Embryonic facial prominence (tissue), 1 donor: ENCODE measurements at regions not wholly inside any gene's neighbourhood (a gene's known extent, or its start where the extent isn't known, plus 50 kb on each side); places are given as distances from the start of the nearest gene placed in this dataset.

Experiments used
- DNase-seq: peaks from one replicate; pipeline ENCODE4 v3.0.0-alpha.2; 2016; ENCODE audit errors: extremely low spot score

DNA sequence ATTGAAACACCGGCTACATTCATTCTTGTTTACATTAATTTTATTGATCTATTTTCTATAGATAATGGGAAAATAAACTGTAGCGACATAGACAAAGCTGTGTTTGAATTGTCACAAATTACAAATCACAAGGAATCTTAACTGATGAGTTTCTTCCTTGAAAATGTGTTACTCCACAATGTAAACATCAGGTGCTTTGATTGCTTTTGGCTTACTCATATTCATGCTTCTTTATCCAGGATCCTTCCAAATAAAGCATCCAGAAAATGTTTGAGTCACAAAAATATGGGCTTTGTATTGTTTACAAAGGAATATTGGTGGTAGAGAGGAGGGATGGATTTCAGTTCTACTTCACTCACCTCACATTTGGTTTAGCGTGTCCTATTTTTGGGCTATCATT is 64.0 kb downstream of the BMP2 start:
- no peak for DNase-seq

GRCh38 chr20:6832811-6833210 is 65.3 kb downstream of the BMP2 start:
- DNase-seq: no peak

GRCh38 chr20:6835609-6836008 is 68.1 kb downstream of the BMP2 start:
- DNase-seq: no peak

- no peak for DNase-seq
These were observed 69.4 kb downstream of the BMP2 start for GRCh38 chr20:6836821-6837374.

GRCh38 chr20:6837730-6838129 is 70.2 kb downstream of the BMP2 start:
- no peak for DNase-seq

GRCh38 chr20:6838181-6838826 is 70.8 kb downstream of the BMP2 start:
- no peak for DNase-seq

- no peak for DNase-seq
These were observed 73.6 kb downstream of the BMP2 start for GRCh38 chr20:6841128-6841527.

DNA sequence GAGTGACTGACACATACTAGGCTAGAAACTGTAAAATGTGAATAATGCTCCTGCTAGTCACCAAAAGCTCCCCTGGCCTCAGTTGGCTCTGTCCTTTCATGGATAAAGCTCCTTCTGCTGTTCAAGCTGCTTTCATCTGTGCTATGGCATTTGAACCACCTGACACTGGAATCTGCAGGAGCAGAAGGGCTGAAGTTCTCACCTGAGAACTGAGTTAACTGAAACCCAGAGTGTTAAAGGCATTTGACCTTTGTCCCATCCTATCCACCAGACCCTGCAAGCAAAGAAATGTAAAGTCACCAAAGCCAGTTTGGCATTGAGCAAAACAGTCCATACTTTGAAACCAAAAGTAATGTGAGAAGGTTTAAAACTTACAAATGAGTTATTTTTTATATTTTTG is 77.7 kb downstream of the BMP2 start:
- no peak for DNase-seq

DNA sequence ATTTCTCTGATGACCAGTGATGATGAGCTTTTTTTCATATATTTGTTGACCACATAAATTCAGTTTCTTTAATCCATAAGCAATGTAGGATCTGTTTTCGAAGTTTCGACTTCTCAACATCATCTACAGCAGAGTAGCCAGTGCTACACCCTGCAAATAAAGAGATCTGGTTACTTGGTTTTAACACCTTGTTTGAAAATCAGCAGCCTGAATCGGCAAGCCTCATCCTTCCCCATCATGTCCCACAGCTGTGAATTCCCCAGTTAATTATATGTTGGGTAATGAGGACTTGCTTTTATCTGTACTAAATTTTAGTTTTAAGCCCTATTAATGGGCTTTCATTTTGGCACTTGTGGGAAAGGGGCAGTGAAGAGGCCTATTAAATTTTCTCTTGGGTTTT is 80.6 kb downstream of the BMP2 start:
- no peak for DNase-seq

GRCh38 chr20:6848992-6849391 is 81.5 kb downstream of the BMP2 start:
- no peak for DNase-seq

DNA sequence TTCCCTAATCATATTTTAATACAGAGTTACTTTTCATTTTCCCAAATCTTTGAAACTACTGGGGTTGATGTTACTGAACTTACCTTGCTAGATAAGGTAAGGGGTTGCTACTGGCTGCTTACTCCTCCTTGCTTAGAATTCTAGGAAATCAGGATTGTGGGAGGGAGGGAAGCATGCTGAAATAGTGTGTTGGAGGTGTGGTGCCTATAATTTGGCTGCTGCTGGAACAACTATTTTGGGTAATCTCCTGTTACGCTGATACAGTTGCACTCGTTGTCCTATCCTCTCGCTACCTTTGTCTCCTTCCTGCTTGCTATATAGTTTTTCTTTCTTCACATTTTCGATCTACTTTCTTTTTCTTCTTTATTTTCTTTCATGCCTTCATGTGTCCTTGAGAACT is 83.7 kb downstream of the BMP2 start:
- DNase-seq: no peak

DNA sequence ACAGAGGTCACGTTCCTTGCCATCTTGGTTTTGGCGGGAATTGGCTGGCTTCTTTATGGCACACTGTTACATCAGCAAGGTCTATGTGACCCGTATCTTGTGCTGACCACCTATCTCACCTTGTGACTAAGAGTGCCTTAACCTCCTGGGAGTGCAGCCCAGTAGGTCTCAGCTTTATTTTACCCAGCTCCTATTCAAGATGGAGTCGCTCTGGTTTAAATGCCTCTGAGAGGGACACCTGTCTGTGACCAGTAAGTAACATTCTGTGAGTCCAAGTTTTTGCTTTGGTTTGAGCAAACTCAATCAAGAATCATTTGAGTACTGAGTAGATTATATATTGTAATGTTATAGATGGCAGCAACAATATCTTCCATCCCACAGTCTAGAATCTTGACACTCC is 85.0 kb downstream of the BMP2 start:
- no peak for DNase-seq

GRCh38 chr20:6855104-6855503 is 87.6 kb downstream of the BMP2 start:
- DNase-seq: no peak

GRCh38 chr20:6855796-6856195 is 88.3 kb downstream of the BMP2 start:
- no peak for DNase-seq

GRCh38 chr20:6857927-6858326 is 90.4 kb downstream of the BMP2 start:
- no peak for DNase-seq

- DNase-seq: no peak
These were observed 95.9 kb downstream of the BMP2 start for GRCh38 chr20:6863355-6863754.

GRCh38 chr20:6863798-6864201 is 96.3 kb downstream of the BMP2 start:
- no peak for DNase-seq

- DNase-seq: no peak
These were observed 97.3 kb downstream of the BMP2 start for GRCh38 chr20:6864740-6865139.

- no peak for DNase-seq
These were observed 99.3 kb downstream of the BMP2 start for GRCh38 chr20:6866741-6867140.

DNA sequence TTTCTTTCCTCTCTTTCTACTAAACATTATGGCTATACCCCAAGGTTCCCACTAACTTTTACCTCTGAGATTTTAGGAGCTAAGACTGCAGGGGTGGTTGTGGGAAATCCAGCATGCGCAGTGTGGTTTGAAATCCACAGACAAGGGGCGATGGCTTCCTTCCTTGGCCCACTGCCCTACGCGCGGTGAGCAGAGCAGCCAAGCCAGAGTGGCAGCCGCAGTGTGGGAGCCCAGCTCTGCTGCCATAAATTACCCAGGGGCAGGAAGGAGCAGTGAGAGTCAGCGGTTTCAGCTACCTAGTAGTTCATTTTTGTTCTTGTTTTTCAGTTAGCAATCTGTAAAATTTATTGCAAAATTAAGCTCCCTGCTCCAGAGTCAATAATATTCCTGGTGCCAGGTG is 101.4 kb downstream of the BMP2 start:
- no peak for DNase-seq

GRCh38 chr20:6870559-6870958 is 103.1 kb downstream of the BMP2 start:
- DNase-seq: no peak

GRCh38 chr20:6877633-6878032 is 110.1 kb downstream of the BMP2 start:
- no peak for DNase-seq

GRCh38 chr20:6882561-6883291 is 115.2 kb downstream of the BMP2 start:
- DNase-seq: no peak
